ENCODE measurements at regions not wholly inside any gene's neighbourhood (a gene's known extent, or its start where the extent isn't known, plus 50 kb on each side); places are given as distances from the start of the nearest gene placed in this dataset.

GRCh38 chr6:74834967-74835366, 370.9 kb downstream of the COL12A1 start:
- TF ChIP-seq CTCF (IDR thresholded peaks at IDR 0.05): no peak
- no peak for TF ChIP-seq POLR2A (IDR thresholded peaks at IDR 0.05)
